H1 (cell line): ENCODE measurements at regions not wholly inside any gene's neighbourhood (a gene's known extent, or its start where the extent isn't known, plus 50 kb on each side); places are given as distances from the start of the nearest gene placed in this dataset.

Experiments
- ATF2 ChIP-seq: IDR thresholded peaks from 2 replicates; pipeline ENCODE4 v1.6.1; 2012; ENCODE audit warnings: low read length, inconsistent platforms
- CTBP2 ChIP-seq: IDR thresholded peaks from 2 replicates; pipeline ENCODE4 v1.7.0; 2011; ENCODE audit warnings: borderline replicate concordance, mild to moderate bottlenecking, moderate library complexity, mixed read lengths, low read length; ENCODE audit not compliant: insufficient read depth, insufficient read length
- FOSL1 ChIP-seq: IDR thresholded peaks from 2 replicates; pipeline ENCODE4 v1.6.1; 2011; ENCODE audit warnings: mild to moderate bottlenecking, low read depth, low read length, moderate library complexity; ENCODE audit not compliant: insufficient read depth
- RXRA ChIP-seq: IDR thresholded peaks from 2 replicates; pipeline ENCODE4 v1.6.1; 2011; ENCODE audit warnings: low read depth, mild to moderate bottlenecking, low read length, moderate library complexity; ENCODE audit not compliant: insufficient read depth

- TF ChIP-seq FOSL1, result no peak
- TF ChIP-seq CTBP2, result no peak
- TF ChIP-seq RXRA, result no peak
- no peak for TF ChIP-seq ATF2
These were observed 401.2 kb upstream of the PROX1 start (continued) for GRCh38 chr1:213586587-213586972.
